ENCODE measurements at regions not wholly inside any gene's neighbourhood (a gene's known extent, or its start where the extent isn't known, plus 50 kb on each side); places are given as distances from the start of the nearest gene placed in this dataset.

DNA sequence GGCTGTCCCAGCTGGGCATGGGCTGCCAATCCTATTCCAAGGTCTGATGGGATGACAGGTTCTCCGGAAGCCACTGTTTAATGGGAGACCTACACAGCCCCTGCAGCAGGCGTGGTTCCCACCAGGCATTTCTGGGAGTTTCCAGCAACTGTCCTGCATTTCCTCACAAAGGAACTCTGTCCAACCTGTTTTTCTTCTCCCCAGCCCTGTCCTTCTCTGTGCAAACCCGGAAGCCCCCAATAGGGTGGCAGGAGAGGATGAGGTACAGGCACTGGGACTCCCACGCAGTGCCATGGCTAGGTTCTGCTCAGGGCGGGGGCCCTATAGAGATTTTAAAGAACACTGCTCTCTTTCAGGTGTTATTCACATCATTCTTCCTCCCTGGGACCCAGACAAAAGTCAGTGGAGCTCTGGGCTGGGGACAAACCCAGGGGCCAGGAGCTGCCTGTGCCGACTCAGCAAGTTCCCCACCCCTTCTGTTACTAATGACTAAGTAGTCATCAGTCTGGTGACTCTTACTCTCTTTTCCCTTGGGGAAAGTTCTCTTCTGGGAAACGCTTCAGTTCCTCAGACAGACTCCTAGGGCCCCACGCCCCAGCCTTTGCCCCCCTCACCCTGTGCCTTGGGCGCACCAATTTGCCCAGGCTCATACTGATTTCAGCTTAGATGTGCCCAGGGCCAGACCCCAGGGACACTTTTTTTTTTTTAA lies 97.7 kb downstream of the CD47 start:
- no peak for DNase-seq (ENCODE audit: low read depth in 3 of 3, low spot score in 2 of 3)

DNA sequence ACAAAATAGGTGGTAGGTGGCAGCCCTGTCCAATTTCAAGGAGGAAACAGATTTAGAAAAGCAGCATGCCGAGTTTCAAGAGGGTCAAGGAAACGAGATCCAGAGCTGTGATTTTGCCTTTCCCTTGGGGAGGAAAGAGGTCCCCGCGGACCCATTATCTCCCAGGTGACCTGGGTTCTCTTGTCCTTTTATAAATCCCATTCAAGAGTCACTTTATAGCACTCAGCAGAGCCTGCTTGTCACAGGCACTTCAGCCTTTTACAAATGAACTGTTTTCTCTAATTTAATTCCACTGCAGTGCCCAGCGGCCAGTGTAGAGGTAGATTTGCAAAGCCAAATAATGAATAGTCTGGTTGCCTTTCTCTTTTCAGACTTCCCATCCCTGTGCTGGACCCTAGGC lies 99.9 kb downstream of the CD47 start:
- DNase-seq (ENCODE audit: low read depth in 3 of 3, low spot score in 2 of 3) = no peak

DNA sequence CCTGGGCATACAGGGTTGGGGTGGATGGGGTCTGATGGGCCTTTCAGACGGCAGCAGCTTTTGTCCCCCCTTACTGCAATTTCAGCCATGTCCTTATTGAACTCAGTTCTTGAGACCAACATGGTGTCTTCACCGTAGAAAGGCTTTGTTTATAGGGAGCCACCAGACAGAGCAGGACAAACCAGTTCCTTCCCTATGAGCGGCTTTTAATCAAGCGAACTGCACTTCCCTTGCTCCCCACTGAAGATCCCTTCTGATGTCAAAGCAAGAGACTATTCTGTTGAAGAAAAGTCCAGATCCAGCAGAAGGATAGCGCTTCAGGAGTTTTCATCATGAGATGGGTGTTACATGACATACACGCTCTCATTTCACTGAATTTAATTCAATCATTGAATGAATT lies 100.4 kb downstream of the CD47 start:
- no peak for DNase-seq (ENCODE audit: low read depth in 3 of 3, low spot score in 2 of 3)

GRCh38 chr3:107989661-107990060 lies 101.2 kb downstream of the CD47 start:
- DNase-seq (ENCODE audit: low read depth in 3 of 3, low spot score in 2 of 3) = no peak

- DNase-seq (ENCODE audit: low read depth in 3 of 3, low spot score in 2 of 3) = no peak
These were observed 102.2 kb downstream of the CD47 start for GRCh38 chr3:107988460-107989175.

- no peak for DNase-seq (ENCODE audit: low read depth in 3 of 3, low spot score in 2 of 3)
These were observed 103.5 kb downstream of the CD47 start for GRCh38 chr3:107987036-107987939.

DNA sequence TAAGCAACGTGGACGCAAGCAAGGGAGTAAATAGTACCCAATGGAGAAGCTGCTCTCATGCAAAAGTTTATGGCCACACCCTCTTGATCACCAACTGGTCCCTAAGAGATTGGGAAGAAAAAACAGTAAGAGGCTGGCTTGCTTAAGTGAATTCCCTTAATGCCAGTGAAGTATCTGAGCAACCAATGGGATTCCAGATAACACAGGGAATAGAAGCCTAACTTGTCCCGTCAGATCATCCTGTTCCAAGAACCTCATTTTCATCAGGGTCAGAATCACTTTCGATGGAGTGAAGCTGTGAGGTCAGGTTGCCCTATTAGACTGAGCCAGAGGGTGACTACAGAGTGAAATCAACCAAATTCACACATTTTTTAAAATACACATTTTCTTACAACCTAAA lies 104.3 kb downstream of the CD47 start:
- no peak for DNase-seq (ENCODE audit: low read depth in 3 of 3, low spot score in 2 of 3)

- DNase-seq (ENCODE audit: low read depth in 3 of 3, low spot score in 2 of 3) = no peak
These were observed 105.3 kb downstream of the CD47 start for GRCh38 chr3:107985496-107985895.

- DNase-seq (ENCODE audit: low read depth in 3 of 3, low spot score in 2 of 3) = no peak
These were observed 107.6 kb downstream of the CD47 start for GRCh38 chr3:107983247-107983646.

DNA sequence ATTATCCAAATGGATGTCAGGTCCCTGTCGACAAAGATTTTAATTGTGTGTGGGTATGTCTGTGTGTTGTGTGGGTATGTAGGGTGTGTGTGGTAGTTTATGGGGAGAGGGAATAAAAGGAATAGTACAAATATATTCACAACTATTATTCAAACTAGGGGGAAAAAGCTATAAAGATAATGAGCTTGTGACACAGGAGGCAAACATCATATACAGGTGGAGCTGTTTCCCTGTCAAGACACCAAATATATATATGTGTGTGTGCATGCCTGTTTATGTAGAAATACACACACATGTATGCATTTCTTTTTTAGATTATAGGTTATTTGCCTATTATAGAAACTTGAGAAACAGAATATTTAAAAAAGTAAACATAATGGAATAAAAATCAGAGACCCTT lies 108.7 kb downstream of the CD47 start:
- no peak for DNase-seq (ENCODE audit: low read depth in 3 of 3, low spot score in 2 of 3)

- DNase-seq (ENCODE audit: low read depth in 3 of 3, low spot score in 2 of 3) = no peak
These were observed 109.2 kb downstream of the CD47 start for GRCh38 chr3:107981471-107982111.

DNA sequence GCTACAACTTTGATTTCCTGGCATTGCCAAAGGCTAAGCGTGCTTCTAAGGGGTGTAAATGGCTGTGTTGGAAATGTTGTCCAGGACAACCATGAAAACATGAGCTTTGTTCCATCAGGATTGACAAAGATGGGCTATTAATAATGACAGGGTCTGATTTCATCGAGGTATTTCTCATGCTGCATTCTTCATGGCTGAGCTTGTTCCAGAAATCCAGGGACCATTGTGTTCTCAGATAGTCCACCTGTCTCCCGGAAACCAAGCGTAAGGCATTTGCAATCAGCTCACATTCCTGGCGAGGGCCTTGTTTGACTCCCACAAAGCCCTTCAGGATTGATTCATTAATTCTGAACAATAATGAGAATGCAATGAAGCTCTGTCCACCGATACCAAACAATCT lies 111.3 kb downstream of the CD47 start:
- no peak for DNase-seq (ENCODE audit: low read depth in 3 of 3, low spot score in 2 of 3)

DNA sequence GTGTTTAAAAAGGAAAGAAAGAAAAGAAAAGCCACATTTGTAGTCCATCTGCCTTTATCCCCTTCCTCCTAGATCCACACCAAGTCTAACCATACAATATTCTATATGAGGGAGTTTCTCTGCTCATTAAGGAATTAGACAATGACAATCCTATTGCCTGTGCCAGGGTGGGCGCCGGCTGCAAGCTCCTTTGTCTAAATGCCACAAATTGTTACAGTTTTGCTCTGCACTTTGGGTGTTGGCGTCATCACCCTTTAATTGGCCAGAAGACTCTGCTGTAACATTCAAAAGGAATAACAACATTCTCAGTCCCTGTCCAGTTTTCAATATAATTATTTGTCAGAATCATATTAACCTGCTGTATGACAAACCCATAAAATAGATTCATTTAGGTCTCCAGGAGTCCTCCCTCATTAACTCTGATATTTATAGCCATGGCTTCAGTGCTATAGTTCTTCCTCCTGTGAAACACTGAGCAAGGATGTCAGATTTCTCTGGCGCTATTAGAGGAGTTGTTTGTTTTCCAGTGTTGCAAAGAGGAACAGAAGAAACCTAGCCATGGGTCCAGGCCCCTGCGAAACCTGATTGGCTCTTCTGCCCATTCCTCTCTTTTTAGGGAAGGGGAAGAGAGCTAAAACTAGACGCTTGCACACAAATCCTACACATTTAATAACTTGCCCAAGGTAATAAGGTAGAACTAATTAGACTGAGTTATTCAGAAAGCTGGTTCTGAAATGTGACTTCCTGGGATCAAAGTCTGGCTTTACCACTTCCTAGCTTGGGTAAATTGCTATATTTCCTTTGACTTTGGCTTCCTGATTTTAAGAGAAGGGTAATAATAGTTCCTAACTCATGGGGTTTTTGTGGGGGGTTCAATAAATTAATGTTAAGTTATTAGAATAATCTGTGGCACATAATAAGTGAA lies 112.4 kb downstream of the CD47 start:
- DNase-seq (ENCODE audit: low read depth in 3 of 3, low spot score in 2 of 3) = no peak

GRCh38 chr3:107977221-107978130 lies 113.4 kb downstream of the CD47 start:
- DNase-seq (ENCODE audit: low read depth in 3 of 3, low spot score in 2 of 3) = no peak

DNA sequence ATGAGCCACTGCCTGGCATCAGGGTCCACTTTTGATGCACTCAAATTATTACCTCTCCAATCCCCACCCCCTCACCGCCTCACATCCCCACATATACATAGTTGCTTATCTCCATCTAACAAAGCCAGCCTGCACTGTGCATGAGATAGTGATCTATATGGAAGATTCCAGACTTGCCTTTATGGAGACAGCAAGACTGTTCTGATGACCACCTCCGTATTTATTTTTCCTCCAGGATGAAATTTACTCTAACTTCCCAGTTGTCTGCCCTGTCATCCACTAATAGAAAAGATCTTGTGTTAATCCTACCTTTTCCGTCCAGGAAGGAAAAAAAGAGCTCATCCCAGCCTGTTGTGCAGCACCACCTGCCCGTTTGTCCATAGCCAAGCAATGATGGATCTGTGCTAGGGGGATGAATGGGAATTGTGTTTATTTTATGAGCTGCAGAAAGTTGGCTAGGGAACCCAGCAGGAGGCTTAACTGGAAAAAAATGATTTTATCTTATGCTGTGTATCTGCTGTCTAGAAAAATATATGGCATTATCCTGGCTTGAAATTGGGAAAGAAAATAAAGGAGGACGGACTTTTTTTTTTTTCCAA lies 114.5 kb downstream of the CD47 start:
- DNase-seq (ENCODE audit: low read depth in 3 of 3, low spot score in 2 of 3) = no peak

DNA sequence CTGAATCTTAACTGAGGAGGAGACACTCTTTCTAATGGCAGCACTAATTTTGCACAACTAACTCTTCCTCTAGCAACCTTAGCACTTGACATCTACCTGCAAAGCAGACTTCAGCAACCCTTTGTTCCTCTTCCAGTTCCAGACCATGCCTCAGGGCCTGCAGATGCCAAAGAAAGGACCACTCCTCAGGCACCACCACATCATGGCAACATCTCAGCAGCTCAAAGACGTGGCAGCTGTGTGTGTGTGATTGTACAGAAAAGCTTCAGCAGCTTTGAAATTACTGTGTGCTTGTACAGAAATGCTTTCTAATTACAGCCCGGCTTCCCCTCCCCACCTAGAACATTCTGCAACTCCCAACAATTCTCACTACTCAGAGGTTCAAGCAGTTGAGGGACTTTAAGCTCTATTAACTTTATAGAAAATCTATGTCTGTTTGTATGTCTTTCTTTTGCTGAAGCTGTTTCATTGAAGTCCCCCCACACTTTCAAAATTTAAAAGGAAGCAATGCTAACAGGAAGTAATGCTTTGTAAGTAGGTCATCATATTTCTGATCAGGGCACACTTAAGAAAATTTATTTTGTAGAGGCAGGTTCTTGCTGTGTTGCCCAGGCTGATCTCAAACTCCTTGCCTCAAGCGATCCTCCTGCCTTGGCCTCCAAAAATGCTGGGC lies 115.2 kb downstream of the CD47 start:
- no peak for DNase-seq (ENCODE audit: low read depth in 3 of 3, low spot score in 2 of 3)

GRCh38 chr3:107973961-107974360 lies 116.9 kb downstream of the CD47 start:
- no peak for DNase-seq (ENCODE audit: low read depth in 3 of 3, low spot score in 2 of 3)

DNA sequence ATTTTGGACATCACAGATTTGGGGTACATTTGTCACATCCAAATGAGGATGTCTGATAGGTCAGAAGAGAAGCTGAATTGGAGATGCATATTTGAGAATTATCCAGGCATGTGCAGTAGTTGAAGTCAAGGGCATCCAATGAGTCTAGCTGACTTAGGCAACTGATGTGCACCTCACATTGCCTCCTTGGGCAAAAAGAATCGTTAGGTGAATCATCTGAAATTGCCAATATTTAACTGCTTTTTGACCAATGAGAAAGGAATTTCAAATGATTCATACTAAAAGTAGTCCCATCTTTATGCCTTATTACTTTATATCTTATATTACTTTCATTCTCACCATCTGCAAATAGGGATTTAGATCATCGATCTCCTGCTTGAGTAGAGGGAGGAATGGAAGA lies 117.7 kb downstream of the CD47 start:
- DNase-seq (ENCODE audit: low read depth in 3 of 3, low spot score in 2 of 3) = no peak

All from right renal cortex interstitium (tissue), 3 donors.